Fibroblast of skin of abdomen (primary cell): ENCODE measurements at regions not wholly inside any gene's neighbourhood (a gene's known extent, or its start where the extent isn't known, plus 50 kb on each side); places are given as distances from the start of the nearest gene placed in this dataset.
"Not testable (repeated sequence)": the region's sequence is repeated elsewhere in the genome, so short reads cannot be mapped to it uniquely, and the experiment has no call there.

Source experiments
- DNase-seq: peaks from one replicate; pipeline ENCODE4 v3.0.0-alpha.2; 2013

- DNase-seq = no peak
Measured at GRCh38 chr7:68020102-68020501, 1023.5 kb downstream of the TYW1 start.

GRCh38 chr7:68025369-68025768, 1028.7 kb downstream of the TYW1 start:
- DNase-seq = no peak

GRCh38 chr7:68030530-68030929, 1033.9 kb downstream of the TYW1 start:
- no peak for DNase-seq

- no peak for DNase-seq
Measured at GRCh38 chr7:68031180-68031943, 1034.7 kb downstream of the TYW1 start.

GRCh38 chr7:68038621-68039314, 1042.1 kb downstream of the TYW1 start:
- DNase-seq = peak; percentile 70

- DNase-seq = no peak
Measured at GRCh38 chr7:68041554-68041953, 1044.9 kb downstream of the TYW1 start.

GRCh38 chr7:68043546-68043945, 1046.9 kb downstream of the TYW1 start:
- DNase-seq = no peak

- no peak for DNase-seq
Measured at GRCh38 chr7:68050627-68051026, 1054.0 kb downstream of the TYW1 start.

GRCh38 chr7:68058014-68058413, 1061.4 kb downstream of the TYW1 start:
- DNase-seq = no peak

GRCh38 chr7:68063171-68063570, 1066.5 kb downstream of the TYW1 start:
- DNase-seq = no peak

- DNase-seq = peak; percentile 21
Measured at GRCh38 chr7:68065581-68065980, 1068.9 kb downstream of the TYW1 start.

- DNase-seq = no peak
Measured at GRCh38 chr7:68067845-68068244, 1071.2 kb downstream of the TYW1 start.

GRCh38 chr7:68070992-68071391, 1074.4 kb downstream of the TYW1 start:
- no peak for DNase-seq

- no peak for DNase-seq
Measured at GRCh38 chr7:68073701-68074100, 1077.1 kb downstream of the TYW1 start.

GRCh38 chr7:68074242-68074641, 1077.6 kb downstream of the TYW1 start:
- no peak for DNase-seq

GRCh38 chr7:68078157-68078710, 1081.6 kb downstream of the TYW1 start:
- no peak for DNase-seq

GRCh38 chr7:68082066-68082960, 1085.7 kb downstream of the TYW1 start:
- not testable (repeated sequence) for DNase-seq

GRCh38 chr7:68082961-68083657, 1086.5 kb downstream of the TYW1 start:
- DNase-seq = not testable (repeated sequence)

- DNase-seq = no peak
Measured at GRCh38 chr7:68087401-68087800, 1090.8 kb downstream of the TYW1 start.

GRCh38 chr7:68088879-68089278, 1092.2 kb downstream of the TYW1 start:
- DNase-seq = no peak

GRCh38 chr7:68090256-68090655, 1093.6 kb downstream of the TYW1 start:
- not testable (repeated sequence) for DNase-seq

GRCh38 chr7:68103319-68103718, 1106.7 kb downstream of the TYW1 start:
- no peak for DNase-seq
